Fibroblast of lung (primary cell): ENCODE measurements at regions not wholly inside any gene's neighbourhood (a gene's known extent, or its start where the extent isn't known, plus 50 kb on each side); places are given as distances from the start of the nearest gene placed in this dataset.

ENCODE experiments used
- EZH2 ChIP-seq: IDR thresholded peaks from 2 replicates; pipeline ENCODE4 v1.5.1; 2012; ENCODE audit warnings: low read length, control low read depth, mild to moderate bottlenecking; ENCODE audit errors: missing control alignments
- TF ChIP-seq, protein P1 (sequence below), 2 donors: IDR thresholded peaks in 1 of 2; conservative IDR thresholded peaks in 1 of 2; 1 replicate in 1 of 2; 2 replicates in 1 of 2; pipeline ENCODE4 v1.5.1; 2011 to 2012; ENCODE audit warnings: low read length in 2 of 2, control low read depth in 1 of 2, inconsistent platforms in 1 of 2, low read depth in 1 of 2, mild to moderate bottlenecking in 1 of 2

DNA sequence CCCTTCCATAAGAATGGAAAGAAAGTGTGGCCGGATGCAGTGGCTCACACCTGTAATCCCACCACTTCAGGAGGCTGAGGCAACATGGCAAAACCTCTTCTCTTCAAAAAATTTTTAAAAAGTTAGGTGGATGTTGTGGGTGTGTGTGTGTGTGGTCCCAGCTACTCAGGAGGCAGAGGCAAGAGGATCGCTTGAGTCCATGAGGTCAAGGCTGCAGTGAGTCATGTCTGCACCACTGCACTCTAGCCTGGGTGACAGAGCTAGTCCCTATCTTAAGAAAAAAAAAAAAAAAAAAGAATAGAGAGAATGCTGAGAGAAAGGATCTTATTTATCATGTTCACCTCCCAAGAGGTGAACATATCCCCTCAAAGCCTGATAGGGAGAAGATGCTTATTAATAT is 492.1 kb upstream of the SMIM31 start:
- TF ChIP-seq, protein P1, sequence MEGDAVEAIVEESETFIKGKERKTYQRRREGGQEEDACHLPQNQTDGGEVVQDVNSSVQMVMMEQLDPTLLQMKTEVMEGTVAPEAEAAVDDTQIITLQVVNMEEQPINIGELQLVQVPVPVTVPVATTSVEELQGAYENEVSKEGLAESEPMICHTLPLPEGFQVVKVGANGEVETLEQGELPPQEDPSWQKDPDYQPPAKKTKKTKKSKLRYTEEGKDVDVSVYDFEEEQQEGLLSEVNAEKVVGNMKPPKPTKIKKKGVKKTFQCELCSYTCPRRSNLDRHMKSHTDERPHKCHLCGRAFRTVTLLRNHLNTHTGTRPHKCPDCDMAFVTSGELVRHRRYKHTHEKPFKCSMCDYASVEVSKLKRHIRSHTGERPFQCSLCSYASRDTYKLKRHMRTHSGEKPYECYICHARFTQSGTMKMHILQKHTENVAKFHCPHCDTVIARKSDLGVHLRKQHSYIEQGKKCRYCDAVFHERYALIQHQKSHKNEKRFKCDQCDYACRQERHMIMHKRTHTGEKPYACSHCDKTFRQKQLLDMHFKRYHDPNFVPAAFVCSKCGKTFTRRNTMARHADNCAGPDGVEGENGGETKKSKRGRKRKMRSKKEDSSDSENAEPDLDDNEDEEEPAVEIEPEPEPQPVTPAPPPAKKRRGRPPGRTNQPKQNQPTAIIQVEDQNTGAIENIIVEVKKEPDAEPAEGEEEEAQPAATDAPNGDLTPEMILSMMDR (conservative IDR thresholded peaks at IDR 0.05 in 1 of 2, IDR thresholded peaks at IDR 0.05 in 1 of 2; ENCODE audit: low read depth in 1 of 2, low read length in 2 of 2) = no peak
- no peak for TF ChIP-seq EZH2
